HEK293T (cell line): ENCODE measurements at regions not wholly inside any gene's neighbourhood (a gene's known extent, or its start where the extent isn't known, plus 50 kb on each side); places are given as distances from the start of the nearest gene placed in this dataset.

Experiments
- HDGF ChIP-seq: fragments of 450-650 bp; IDR thresholded peaks from 2 replicates; pipeline ENCODE4 v1.6.1; 2017; ENCODE audit warnings: antibody characterized with exemption, borderline replicate concordance
- L3MBTL2 ChIP-seq: fragments of 450-650 bp; conservative IDR thresholded peaks from 2 replicates; pipeline ENCODE4 v1.6.1; 2016; ENCODE audit warnings: mild to moderate bottlenecking

DNA sequence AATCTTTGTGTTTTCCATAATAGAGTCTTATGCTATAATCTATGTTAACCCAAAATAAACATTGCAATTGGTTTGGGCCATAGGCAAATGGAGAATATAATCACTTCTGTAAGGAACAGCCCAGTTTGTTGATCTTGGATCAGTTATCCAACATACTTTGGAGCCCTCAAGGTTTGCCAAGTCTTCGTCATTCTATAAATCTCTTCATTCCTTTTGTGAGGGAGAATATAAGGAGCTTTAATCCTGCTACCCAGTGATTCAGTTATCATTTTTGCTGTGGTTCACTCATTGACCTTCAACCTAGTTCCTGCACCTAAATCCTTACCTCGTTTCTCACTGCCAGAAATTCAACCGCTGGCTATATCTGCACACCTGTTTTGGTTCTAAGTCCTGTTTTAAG, 500.3 kb upstream of the PTCHD4 start:
- no peak for TF ChIP-seq L3MBTL2
- TF ChIP-seq HDGF, result no peak
